ENCODE measurements at regions not wholly inside any gene's neighbourhood (a gene's known extent, or its start where the extent isn't known, plus 50 kb on each side); places are given as distances from the start of the nearest gene placed in this dataset.

- TF ChIP-seq CTCF (conservative IDR thresholded peaks at IDR 0.05 in 1 of 2, IDR thresholded peaks at IDR 0.05 in 1 of 2; ENCODE audit: extremely low read depth in 1 of 2, insufficient read depth in 1 of 2, low read depth in 1 of 2, low read length in 2 of 2) (no peak), EZH2 (IDR thresholded peaks at IDR 0.05; ENCODE audit: borderline replicate concordance, low read length) (no peak)
Measured at GRCh38 chr7:145643981-145644380, 472.6 kb upstream of the CNTNAP2 start.
